MM.1S (cell line): ENCODE measurements at regions not wholly inside any gene's neighbourhood (a gene's known extent, or its start where the extent isn't known, plus 50 kb on each side); places are given as distances from the start of the nearest gene placed in this dataset.

ENCODE experiments used
- CTCF ChIP-seq: fragments of 300-600 bp; sonication (generic); IDR thresholded peaks from 2 replicates; pipeline ENCODE4 v1.5.1; 2016; ENCODE audit warnings: antibody characterized with exemption, low read length, mixed read lengths
- EZH2 ChIP-seq: fragments of 300-600 bp; sonication (generic); optimal IDR thresholded peaks from 2 replicates; pipeline ENCODE3; 2017; ENCODE audit warnings: low read depth, mild to moderate bottlenecking, antibody characterized with exemption, low read length, mixed read lengths
- EZH2phosphoT487 ChIP-seq: fragments of 300-600 bp; sonication (generic); IDR thresholded peaks from 2 replicates; pipeline ENCODE4 v1.6.1; 2018; ENCODE audit warnings: antibody characterized with exemption, low read length

GRCh38 chr6:23523771-23524170 is 602.2 kb upstream of the NRSN1 start:
- no peak for TF ChIP-seq CTCF
- no peak for TF ChIP-seq EZH2
- no peak for TF ChIP-seq EZH2phosphoT487
